ENCODE measurements at regions not wholly inside any gene's neighbourhood (a gene's known extent, or its start where the extent isn't known, plus 50 kb on each side); places are given as distances from the start of the nearest gene placed in this dataset.

- no peak for DNase-seq (ENCODE audit: low read depth in 1 of 2, low spot score in 1 of 2)
- Histone ChIP-seq H3K27ac (replicated peaks) (no peak overlapping the region), H3K27me3 (ENCODE audit: insufficient read depth, poor library complexity, severe bottlenecking) (no peaks in the 10 kb centered on the region), H3K4me3 (replicated peaks; ENCODE audit: insufficient read depth, low read length) (no peak overlapping the region)
- TF ChIP-seq GABPA (IDR thresholded peaks at IDR 0.05; ENCODE audit: low read depth): no peak
- TF ChIP-seq SPI1 (IDR thresholded peaks at IDR 0.05; ENCODE audit: borderline replicate concordance, low read depth): no peak
- TF ChIP-seq POLR2AphosphoS5 (IDR thresholded peaks at IDR 0.05; ENCODE audit: low read depth): no peak
- TF ChIP-seq CTCF (IDR thresholded peaks at IDR 0.05; ENCODE audit: insufficient read depth, low read length): no peak
- TF ChIP-seq, protein P1, sequence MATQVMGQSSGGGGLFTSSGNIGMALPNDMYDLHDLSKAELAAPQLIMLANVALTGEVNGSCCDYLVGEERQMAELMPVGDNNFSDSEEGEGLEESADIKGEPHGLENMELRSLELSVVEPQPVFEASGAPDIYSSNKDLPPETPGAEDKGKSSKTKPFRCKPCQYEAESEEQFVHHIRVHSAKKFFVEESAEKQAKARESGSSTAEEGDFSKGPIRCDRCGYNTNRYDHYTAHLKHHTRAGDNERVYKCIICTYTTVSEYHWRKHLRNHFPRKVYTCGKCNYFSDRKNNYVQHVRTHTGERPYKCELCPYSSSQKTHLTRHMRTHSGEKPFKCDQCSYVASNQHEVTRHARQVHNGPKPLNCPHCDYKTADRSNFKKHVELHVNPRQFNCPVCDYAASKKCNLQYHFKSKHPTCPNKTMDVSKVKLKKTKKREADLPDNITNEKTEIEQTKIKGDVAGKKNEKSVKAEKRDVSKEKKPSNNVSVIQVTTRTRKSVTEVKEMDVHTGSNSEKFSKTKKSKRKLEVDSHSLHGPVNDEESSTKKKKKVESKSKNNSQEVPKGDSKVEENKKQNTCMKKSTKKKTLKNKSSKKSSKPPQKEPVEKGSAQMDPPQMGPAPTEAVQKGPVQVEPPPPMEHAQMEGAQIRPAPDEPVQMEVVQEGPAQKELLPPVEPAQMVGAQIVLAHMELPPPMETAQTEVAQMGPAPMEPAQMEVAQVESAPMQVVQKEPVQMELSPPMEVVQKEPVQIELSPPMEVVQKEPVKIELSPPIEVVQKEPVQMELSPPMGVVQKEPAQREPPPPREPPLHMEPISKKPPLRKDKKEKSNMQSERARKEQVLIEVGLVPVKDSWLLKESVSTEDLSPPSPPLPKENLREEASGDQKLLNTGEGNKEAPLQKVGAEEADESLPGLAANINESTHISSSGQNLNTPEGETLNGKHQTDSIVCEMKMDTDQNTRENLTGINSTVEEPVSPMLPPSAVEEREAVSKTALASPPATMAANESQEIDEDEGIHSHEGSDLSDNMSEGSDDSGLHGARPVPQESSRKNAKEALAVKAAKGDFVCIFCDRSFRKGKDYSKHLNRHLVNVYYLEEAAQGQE (IDR thresholded peaks at IDR 0.05; ENCODE audit: insufficient replicate concordance, low read depth): no peak
Measured at GRCh38 chr2:153132418-153132817, 346.1 kb downstream of the RPRM start.

GRCh38 chr2:153115141-153115540 is 363.4 kb downstream of the RPRM start:
- no peak for TF ChIP-seq POLR2AphosphoS5 (IDR thresholded peaks at IDR 0.05; ENCODE audit: low read depth)
- no peak for TF ChIP-seq GABPA (IDR thresholded peaks at IDR 0.05; ENCODE audit: low read depth)
- no peak overlapping the region for H3K4me3 ChIP-seq (replicated peaks; ENCODE audit: insufficient read depth, low read length)
- no peaks in the 10 kb centered on the region for H3K27me3 ChIP-seq (ENCODE audit: insufficient read depth, poor library complexity, severe bottlenecking)
- no peak overlapping the region for H3K27ac ChIP-seq (replicated peaks)
- DNase-seq (ENCODE audit: low read depth in 1 of 2, low spot score in 1 of 2): no peak

GRCh38 chr2:153110486-153110885 is 368.1 kb downstream of the RPRM start:
- no peaks in the 10 kb centered on the region for H3K27me3 ChIP-seq (ENCODE audit: insufficient read depth, poor library complexity, severe bottlenecking)
- H3K4me3 ChIP-seq (replicated peaks; ENCODE audit: insufficient read depth, low read length): no peak overlapping the region
- TF ChIP-seq POLR2AphosphoS5 (IDR thresholded peaks at IDR 0.05; ENCODE audit: low read depth): no peak
- no peak for TF ChIP-seq SPI1 (IDR thresholded peaks at IDR 0.05; ENCODE audit: borderline replicate concordance, low read depth)
- TF ChIP-seq, protein P1 (IDR thresholded peaks at IDR 0.05; ENCODE audit: insufficient replicate concordance, low read depth): no peak
- TF ChIP-seq GABPA (IDR thresholded peaks at IDR 0.05; ENCODE audit: low read depth): no peak
- TF ChIP-seq CTCF (IDR thresholded peaks at IDR 0.05; ENCODE audit: insufficient read depth, low read length): no peak
- H3K27ac ChIP-seq (replicated peaks): no peak overlapping the region
- DNase-seq (ENCODE audit: low read depth in 1 of 2, low spot score in 1 of 2): no peak

GRCh38 chr2:153109793-153110192 is 368.8 kb downstream of the RPRM start:
- Histone ChIP-seq H3K27me3 (ENCODE audit: insufficient read depth, poor library complexity, severe bottlenecking) (no peaks in the 10 kb centered on the region), H3K4me3 (replicated peaks; ENCODE audit: insufficient read depth, low read length) (no peak overlapping the region), H3K27ac (replicated peaks) (no peak overlapping the region)
- no peak for DNase-seq (ENCODE audit: low read depth in 1 of 2, low spot score in 1 of 2)
- TF ChIP-seq POLR2AphosphoS5 (IDR thresholded peaks at IDR 0.05; ENCODE audit: low read depth) (no peak), CTCF (IDR thresholded peaks at IDR 0.05; ENCODE audit: insufficient read depth, low read length) (no peak), SPI1 (IDR thresholded peaks at IDR 0.05; ENCODE audit: borderline replicate concordance, low read depth) (no peak), GABPA (IDR thresholded peaks at IDR 0.05; ENCODE audit: low read depth) (no peak)
- TF ChIP-seq, protein P1 (IDR thresholded peaks at IDR 0.05; ENCODE audit: insufficient replicate concordance, low read depth): no peak

All from HL-60 (cell line).